ENCODE measurements at regions not wholly inside any gene's neighbourhood (a gene's known extent, or its start where the extent isn't known, plus 50 kb on each side); places are given as distances from the start of the nearest gene placed in this dataset.
A peak's percentile ranks its signal among the peaks of the same experiment; 100 is the strongest.

- H3K27ac ChIP-seq, result no peak overlapping the region
- no peaks in the 10 kb centered on the region for H3K9me3 ChIP-seq
- intact Hi-C loops (cut with DNase I; ENCODE audit: low total_unique reads), result no loop called here
- peaks cover 0 to 6% (median 2%) of the 10 kb centered on the region in 4 donors for H3K4me1 ChIP-seq
- in situ Hi-C loops (cut with MboI; ENCODE audit: low pct_ligation_motif_present in 1 of 4, low pct_unique_long_range_greater_than_20kb in 1 of 4, low sequenced_read_pairs in 3 of 4), result no loop called here
- TF ChIP-seq, protein P1, sequence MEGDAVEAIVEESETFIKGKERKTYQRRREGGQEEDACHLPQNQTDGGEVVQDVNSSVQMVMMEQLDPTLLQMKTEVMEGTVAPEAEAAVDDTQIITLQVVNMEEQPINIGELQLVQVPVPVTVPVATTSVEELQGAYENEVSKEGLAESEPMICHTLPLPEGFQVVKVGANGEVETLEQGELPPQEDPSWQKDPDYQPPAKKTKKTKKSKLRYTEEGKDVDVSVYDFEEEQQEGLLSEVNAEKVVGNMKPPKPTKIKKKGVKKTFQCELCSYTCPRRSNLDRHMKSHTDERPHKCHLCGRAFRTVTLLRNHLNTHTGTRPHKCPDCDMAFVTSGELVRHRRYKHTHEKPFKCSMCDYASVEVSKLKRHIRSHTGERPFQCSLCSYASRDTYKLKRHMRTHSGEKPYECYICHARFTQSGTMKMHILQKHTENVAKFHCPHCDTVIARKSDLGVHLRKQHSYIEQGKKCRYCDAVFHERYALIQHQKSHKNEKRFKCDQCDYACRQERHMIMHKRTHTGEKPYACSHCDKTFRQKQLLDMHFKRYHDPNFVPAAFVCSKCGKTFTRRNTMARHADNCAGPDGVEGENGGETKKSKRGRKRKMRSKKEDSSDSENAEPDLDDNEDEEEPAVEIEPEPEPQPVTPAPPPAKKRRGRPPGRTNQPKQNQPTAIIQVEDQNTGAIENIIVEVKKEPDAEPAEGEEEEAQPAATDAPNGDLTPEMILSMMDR (IDR thresholded peaks at IDR 0.05), result no peak
- TF ChIP-seq POLR2AphosphoS5 (IDR thresholded peaks at IDR 0.05) (no peak), EP300 (IDR thresholded peaks at IDR 0.05; ENCODE audit: low read depth) (no peak), POLR2A (IDR thresholded peaks at IDR 0.05) (no peak)
- no peaks in the 10 kb centered on the region for H3K36me3 ChIP-seq
- 85 to 96% methylated on average over 5 of the region's 5 CpGs for WGBS, 2 donors (ENCODE audit: low coverage in 1 of 2)
- H3K27me3 ChIP-seq, result no peaks in the 10 kb centered on the region
- no peak overlapping the region for H3K4me3 ChIP-seq
- DNase-seq, result no peak
These were observed 367.2 kb downstream of the FGFR2 start for GRCh38 chr10:121231079-121231478.

GRCh38 chr10:121232494-121232893, 365.8 kb downstream of the FGFR2 start:
- WGBS, 2 donors (ENCODE audit: low coverage in 1 of 2), result 79% methylated on average over 10 of the region's 10 CpGs; no CpG with 5 or more reads in 1 of the 2 donors
- intact Hi-C loops (cut with DNase I; ENCODE audit: low total_unique reads), result no loop called here
- in situ Hi-C loops (cut with MboI; ENCODE audit: low pct_ligation_motif_present in 1 of 4, low pct_unique_long_range_greater_than_20kb in 1 of 4, low sequenced_read_pairs in 3 of 4), result no loop called here
- Histone ChIP-seq H3K27ac (no peak overlapping the region), H3K9me3 (peaks cover under 1 to 4% of the 10 kb centered on the region in 2 donors), H3K36me3 (no peaks in the 10 kb centered on the region), H3K27me3 (no peaks in the 10 kb centered on the region), H3K4me1 (peaks cover 0 to 12% (median 9%) of the 10 kb centered on the region in 4 donors), H3K4me3 (no peak overlapping the region)
- no peak for DNase-seq
- no peak for TF ChIP-seq POLR2AphosphoS5 (IDR thresholded peaks at IDR 0.05)
- no peak for TF ChIP-seq EP300 (IDR thresholded peaks at IDR 0.05; ENCODE audit: low read depth)
- TF ChIP-seq, protein P1 (IDR thresholded peaks at IDR 0.05), result no peak
- no peak for TF ChIP-seq POLR2A (IDR thresholded peaks at IDR 0.05)

DNA sequence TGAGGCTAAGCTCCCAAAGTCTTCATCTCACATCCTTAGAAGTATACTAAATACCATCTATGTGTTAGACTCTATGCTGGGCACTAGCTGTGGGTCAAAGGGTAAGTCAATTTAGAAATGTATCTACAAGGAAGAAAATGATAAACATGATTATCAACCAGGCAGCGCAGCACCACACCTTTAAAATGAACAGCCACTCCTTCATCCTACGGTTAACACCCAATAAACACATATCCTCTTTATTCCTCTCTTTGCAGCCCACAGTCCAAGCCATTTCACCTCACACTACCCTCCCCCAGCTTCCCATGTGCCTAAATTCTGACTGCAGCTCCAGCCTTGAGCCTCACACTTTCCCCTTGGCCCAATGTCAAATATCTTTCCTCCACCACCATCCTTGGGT, 362.6 kb downstream of the FGFR2 start:
- peak in 1 of 3 donors; percentile 56 for TF ChIP-seq POLR2AphosphoS5 (IDR thresholded peaks at IDR 0.05)
- TF ChIP-seq EP300 (IDR thresholded peaks at IDR 0.05; ENCODE audit: low read depth), result peak; percentile 57
- TF ChIP-seq, protein P1 (IDR thresholded peaks at IDR 0.05), result no peak
- no peak for TF ChIP-seq POLR2A (IDR thresholded peaks at IDR 0.05)
- WGBS, 2 donors (ENCODE audit: low coverage in 1 of 2), result 50 to 56% methylated on average over 2 of the region's 2 CpGs
- Histone ChIP-seq H3K36me3 (no peaks in the 10 kb centered on the region), H3K27ac (peak overlapping the region; percentile 68 to 82 (median 76)), H3K27me3 (no peaks in the 10 kb centered on the region), H3K4me1 (peaks cover 3 to 34% (median 20%) of the 10 kb centered on the region in 4 donors), H3K4me3 (no peak overlapping the region), H3K9me3 (peaks cover 3 to 7% of the 10 kb centered on the region in 2 donors)
- intact Hi-C loops (cut with DNase I; ENCODE audit: low total_unique reads), result no loop called here
- in situ Hi-C loops (cut with MboI; ENCODE audit: low pct_ligation_motif_present in 1 of 4, low pct_unique_long_range_greater_than_20kb in 1 of 4, low sequenced_read_pairs in 3 of 4), result no loop called here
- peak; percentile 54 for DNase-seq

GRCh38 chr10:121236621-121237020, 361.6 kb downstream of the FGFR2 start:
- Histone ChIP-seq H3K27me3 (no peaks in the 10 kb centered on the region), H3K4me3 (no peak overlapping the region), H3K36me3 (no peaks in the 10 kb centered on the region), H3K4me1 (peaks cover 8 to 44% (median 26%) of the 10 kb centered on the region in 4 donors), H3K27ac (peak overlapping the region; percentile 68 to 82 (median 76)), H3K9me3 (peaks cover 3 to 7% of the 10 kb centered on the region in 2 donors)
- intact Hi-C loops (cut with DNase I; ENCODE audit: low total_unique reads), result no loop called here
- DNase-seq, result no peak
- in situ Hi-C loops (cut with MboI; ENCODE audit: low pct_ligation_motif_present in 1 of 4, low pct_unique_long_range_greater_than_20kb in 1 of 4, low sequenced_read_pairs in 3 of 4), result no loop called here
- TF ChIP-seq, protein P1 (IDR thresholded peaks at IDR 0.05), result no peak
- TF ChIP-seq POLR2A (IDR thresholded peaks at IDR 0.05) (no peak), EP300 (IDR thresholded peaks at IDR 0.05; ENCODE audit: low read depth) (no peak), POLR2AphosphoS5 (IDR thresholded peaks at IDR 0.05) (no peak)
- WGBS, 2 donors (ENCODE audit: low coverage in 1 of 2), result 67% methylated on average over 4 of the region's 4 CpGs; no CpG with 5 or more reads in 1 of the 2 donors
